Activated naive CD4-positive, alpha-beta T cell treated with Interleukin-2 at 50 U/mL for 16 hours (primary cell): ENCODE measurements at regions not wholly inside any gene's neighbourhood (a gene's known extent, or its start where the extent isn't known, plus 50 kb on each side); places are given as distances from the start of the nearest gene placed in this dataset.
A peak's percentile ranks its signal among the peaks of the same experiment; 100 is the strongest.
"Not testable (repeated sequence)": the region's sequence is repeated elsewhere in the genome, so short reads cannot be mapped to it uniquely, and the experiment has no call there.

Source experiments
- DNase-seq: peaks from one replicate; pipeline ENCODE4 v3.0.0-alpha.2; 2020

DNA sequence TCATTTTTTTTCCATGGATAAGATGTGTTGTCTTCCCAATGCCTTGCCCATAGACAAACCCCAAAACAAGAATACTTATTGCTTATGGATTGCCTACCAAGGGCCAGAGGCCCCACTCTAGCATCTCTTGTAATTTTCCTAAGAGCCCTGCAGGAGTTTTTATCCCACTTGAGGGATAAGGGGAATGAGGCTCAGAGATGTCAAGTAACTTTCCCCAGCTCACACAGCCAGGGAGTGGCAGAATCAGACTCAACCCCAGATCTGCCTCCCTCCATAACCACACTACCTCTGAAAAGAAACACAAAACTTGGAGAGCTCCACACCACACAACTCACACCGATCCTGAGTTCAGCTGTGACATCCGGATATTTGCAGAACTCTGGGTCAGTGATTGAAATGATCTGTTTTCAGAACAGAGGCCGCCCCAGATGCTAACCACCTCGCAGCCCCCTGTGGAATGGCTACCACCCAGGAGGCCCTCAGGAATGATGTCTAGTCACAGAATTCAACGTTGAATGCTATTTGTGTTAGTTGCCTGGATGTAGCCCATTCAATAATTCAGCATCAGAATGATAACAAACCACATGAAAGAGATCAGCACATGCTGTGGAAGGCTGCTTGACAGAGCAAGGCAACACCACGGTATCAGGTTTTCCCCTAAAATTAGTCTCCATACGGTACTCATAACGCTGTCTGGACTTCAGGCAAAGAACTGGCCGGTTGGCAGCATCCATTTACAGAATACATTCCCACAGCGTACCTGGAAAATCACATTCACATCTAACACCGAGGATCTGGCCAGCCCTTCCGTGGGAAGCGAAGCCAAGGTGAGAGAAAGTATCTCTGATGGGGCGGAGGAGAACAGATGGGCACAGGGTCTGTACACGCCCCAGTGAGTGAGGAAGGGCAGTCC, 231.9 kb downstream of the TOMM20 start:
- no peak for DNase-seq

- peak; percentile 63 for DNase-seq
Measured at GRCh38 chr1:234893725-234894630, 234.7 kb downstream of the TOMM20 start.

GRCh38 chr1:234893359-234893724, 235.3 kb downstream of the TOMM20 start:
- no peak for DNase-seq

- DNase-seq: no peak
Measured at GRCh38 chr1:234892642-234893041, 236.0 kb downstream of the TOMM20 start.

- DNase-seq: no peak
Measured at GRCh38 chr1:234891427-234891826, 237.2 kb downstream of the TOMM20 start.

- no peak for DNase-seq
Measured at GRCh38 chr1:234889643-234890042, 239.0 kb downstream of the TOMM20 start.

- not testable (repeated sequence) for DNase-seq
Measured at GRCh38 chr1:234888247-234888646, 240.4 kb downstream of the TOMM20 start.

DNA sequence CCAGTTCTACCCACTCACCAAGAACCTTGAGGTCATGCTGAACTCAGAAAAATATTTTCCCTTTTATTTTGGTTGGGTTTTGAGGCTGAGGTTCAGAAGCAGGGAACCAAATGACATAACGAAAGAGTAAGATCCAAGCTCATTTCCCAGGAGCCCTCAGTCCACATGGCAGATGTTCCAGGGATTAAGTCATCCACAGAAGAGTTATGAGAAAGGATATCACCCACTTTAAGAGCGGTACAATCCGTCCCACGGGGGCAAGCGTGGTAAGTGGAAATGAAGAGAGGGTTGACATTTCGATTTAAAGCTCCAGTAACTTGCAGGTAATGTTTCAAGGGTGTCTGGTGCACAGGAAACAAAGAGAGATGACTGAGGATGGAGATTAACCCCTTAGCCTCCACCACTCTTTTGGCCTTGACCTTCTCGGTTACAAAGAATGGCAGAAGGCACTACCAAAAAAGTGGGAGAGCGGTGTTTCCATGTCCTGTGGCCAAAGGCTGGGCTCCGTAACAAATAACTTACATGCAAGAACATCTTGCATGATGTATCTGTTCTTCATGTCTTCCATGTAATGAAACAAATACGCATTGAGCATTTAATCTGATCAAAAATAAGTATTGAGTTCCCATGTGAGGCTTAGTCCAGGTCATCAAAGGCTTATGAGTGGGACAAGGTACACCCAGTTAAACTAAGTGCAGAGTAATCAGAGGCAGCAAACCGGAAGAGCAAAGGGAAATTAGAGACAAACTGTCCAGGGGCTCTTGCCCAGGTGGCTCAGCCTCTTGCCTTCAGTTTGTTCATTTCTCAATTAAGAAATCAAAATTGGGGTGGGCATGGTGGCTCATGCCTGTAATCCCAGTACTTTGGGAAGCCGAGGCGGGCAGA, 241.4 kb downstream of the TOMM20 start:
- no peak for DNase-seq

- no peak for DNase-seq
Measured at GRCh38 chr1:234886081-234886984, 242.3 kb downstream of the TOMM20 start.

- DNase-seq: no peak
Measured at GRCh38 chr1:234885601-234886000, 243.0 kb downstream of the TOMM20 start.

DNA sequence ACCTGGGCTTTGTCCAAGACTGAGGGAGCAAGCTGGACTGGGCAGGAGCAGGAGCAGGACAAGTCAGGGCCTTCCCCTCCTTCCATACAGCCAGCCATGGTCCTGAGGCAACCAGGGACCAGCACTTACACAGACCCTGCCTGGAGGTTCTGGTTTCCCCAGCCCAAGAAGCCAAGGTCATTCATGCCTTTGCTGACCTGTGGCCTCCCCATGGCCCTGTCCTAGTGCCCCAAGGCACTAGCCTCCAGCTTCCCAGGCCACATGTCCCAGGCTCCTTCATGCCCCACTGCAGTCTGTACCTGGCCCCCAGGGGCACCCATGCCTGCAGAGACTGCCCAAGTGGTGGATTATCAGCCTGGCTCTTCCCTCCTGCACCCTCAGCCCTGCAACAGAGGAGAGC, 243.9 kb downstream of the TOMM20 start:
- no peak for DNase-seq

DNA sequence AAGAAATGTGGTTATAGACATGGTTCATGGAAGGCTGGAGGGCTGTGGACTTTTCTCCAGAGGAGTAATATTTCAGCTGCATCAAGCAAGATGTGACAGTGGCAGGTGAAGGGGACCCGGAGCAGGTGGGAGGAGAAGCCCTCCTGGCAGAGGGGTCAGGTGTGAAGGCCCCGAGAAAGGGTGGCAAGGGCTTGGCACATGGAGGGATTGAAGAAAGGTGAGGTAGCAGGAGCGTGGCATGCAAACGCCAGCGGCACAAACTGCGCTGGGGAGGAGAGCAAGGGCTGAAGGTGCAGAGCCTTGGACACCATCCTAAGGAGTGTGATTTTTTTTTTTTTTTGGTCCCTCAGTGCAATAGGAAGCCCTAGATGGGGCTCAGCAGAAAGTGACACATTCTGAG, 244.6 kb downstream of the TOMM20 start:
- no peak for DNase-seq

DNA sequence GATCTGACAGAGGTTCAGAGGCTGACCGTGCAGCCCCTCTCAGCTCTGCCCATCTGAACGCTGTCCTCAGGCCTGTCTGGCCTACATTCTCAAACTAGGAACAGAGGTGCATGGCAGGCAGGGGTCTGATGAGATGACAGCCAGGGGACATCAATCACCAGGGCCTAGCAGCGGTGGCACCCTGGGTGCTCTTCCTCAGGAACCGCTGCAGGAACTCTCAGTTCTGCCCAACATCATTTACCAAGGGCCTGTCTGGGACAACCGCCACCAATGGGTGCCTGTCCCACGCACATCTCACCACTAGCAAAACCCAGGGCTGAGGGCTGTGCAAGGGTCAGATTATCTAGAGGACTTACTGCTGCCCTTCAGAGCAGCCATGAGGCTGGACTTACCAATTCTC, 245.7 kb downstream of the TOMM20 start:
- DNase-seq: no peak

DNA sequence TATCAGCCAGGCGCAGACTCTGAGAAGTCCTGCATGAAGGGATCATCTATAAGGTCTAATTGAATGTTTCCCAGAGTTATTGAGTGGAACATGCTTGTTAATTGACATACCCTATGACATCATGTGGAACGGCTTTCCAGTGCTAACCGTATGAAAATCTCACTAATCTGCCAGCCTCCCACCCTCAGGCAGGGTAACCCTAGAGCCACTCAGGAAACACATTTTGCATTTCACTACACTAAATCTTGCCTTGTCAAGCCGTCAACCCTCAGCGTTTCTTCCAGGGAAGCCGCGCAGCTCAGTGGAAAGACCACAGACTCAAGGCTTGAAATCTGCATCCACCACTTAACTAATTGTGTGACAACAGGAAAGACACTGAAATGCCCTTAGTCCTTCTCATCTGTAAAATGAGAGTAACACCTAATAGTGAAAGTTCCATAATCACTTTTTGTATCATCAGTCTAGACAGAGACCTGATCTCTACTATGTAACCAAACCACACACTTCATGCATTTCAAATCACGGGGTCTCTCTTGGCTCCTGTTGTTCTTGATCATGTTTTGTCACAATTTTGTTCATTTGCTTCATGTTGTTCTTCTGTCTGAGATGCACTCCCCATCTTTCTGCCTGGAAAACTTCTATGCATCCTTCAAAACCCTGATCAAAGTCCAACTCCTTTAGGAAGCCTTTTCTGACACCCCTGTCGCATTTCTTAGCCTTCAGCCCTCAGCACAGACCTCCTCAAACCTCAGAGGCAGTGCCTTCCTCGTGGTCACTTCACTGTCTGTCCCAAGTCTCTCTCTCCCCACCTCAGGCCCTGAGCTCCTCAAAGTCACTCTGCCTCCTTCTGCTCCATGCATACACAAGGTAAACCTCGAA, 246.5 kb downstream of the TOMM20 start:
- DNase-seq: peak; percentile 41

- DNase-seq: no peak
Measured at GRCh38 chr1:234879147-234880080, 249.2 kb downstream of the TOMM20 start.

- DNase-seq: no peak
Measured at GRCh38 chr1:234878288-234878687, 250.3 kb downstream of the TOMM20 start.

DNA sequence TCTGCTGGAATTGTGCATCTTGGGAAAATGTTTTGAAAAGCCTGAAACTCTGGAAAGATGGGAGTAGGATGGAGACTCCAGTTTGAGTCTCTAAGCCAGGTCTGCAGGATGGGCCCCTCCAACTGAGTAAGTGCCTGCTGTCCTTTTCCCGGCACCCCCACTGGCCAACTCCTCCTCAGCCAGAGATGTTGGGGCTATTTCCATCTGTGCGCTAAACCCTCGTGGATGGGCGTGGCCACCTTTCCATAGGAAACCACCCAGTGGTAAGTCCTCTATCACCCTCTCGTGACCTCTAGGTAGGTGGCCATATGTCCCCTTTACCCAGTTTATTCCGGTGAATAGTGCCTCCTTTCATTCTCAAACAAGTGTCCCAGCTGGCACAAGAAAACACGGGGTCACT, 250.9 kb downstream of the TOMM20 start:
- no peak for DNase-seq

DNA sequence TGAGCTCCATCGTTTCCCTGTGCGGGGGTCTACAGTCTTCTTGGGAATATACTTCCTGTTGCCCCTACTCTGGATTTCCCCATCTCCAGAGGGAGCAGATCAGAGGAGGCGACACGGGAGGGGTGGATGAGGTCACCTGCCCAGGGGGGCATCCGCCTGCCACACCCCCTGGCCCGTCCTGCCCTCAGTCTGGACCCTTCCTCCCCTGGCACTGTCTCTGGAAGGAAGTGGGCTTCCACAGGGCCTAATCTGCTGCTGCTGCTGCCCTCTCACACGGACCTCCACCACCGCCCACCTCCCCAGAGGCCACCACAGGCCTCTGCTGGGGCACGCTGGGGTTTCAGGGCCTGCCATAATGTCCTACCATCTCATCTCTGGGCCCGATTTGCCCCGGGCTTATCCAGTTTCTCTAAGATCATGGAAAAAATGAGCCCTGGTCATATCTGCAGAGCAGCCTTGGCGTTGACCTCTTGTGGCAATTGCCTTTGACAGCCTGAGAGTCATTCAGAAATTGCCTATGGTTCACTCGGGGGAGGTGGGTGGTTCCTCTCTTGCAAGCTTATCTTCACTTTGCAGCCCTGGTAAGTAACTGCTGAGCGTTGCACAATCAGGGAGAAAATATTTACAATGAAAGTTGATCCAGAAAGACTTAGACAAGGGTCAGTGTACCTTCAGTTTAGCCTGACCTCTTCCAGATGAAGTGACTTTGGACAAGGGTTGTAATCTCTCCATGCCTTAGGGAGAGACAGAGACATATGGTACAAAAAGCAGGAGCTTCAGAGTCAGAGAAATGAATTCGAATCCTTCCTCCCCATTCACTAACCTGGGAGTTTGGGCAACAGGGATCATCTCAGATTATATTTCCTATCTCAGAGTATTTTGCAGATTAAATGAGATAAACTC, 252.4 kb downstream of the TOMM20 start:
- DNase-seq: peak; percentile 11
